Thoracic aorta (tissue), 2 donors: ENCODE measurements at regions not wholly inside any gene's neighbourhood (a gene's known extent, or its start where the extent isn't known, plus 50 kb on each side); places are given as distances from the start of the nearest gene placed in this dataset.

ENCODE experiments used
- ATAC-seq: fragments of 150-250 bp; one replicate; pipeline ENCODE4 v1.8.0; 2017; ENCODE audit warnings: low read depth; ENCODE audit not compliant: insufficient number of reproducible peaks, low FRiP score
- DNase-seq: peaks from one replicate; pipeline ENCODE4 v3.0.0-alpha.2; 2020; ENCODE audit warnings: low spot score
- H3K27ac ChIP-seq, 2 donors: fragments of 200-600 bp; sonication (generic); 1 replicate in 1 of 2; 2 replicates in 1 of 2; pipeline ENCODE4 v1.5.1; 2016; ENCODE audit warnings: mild to moderate bottlenecking in 2 of 2, moderate library complexity in 2 of 2
- H3K27me3 ChIP-seq: fragments of 200-600 bp; sonication (generic); replicated peaks from 2 replicates; pipeline ENCODE4 v1.6.0; 2016; ENCODE audit warnings: mild to moderate bottlenecking; ENCODE audit not compliant: insufficient read depth
- H3K36me3 ChIP-seq: fragments of 200-600 bp; sonication (generic); one replicate; pipeline ENCODE4 v1.5.1; 2016
- H3K4me1 ChIP-seq, 2 donors: fragments of 200-600 bp; sonication (generic); 1 replicate in 1 of 2; 2 replicates in 1 of 2; pipeline versions ENCODE4 v1.5.1 to v1.6.0; 2016; ENCODE audit warnings: low read depth in 2 of 2, mild to moderate bottlenecking in 1 of 2; ENCODE audit not compliant: control insufficient read depth in 1 of 2
- H3K4me3 ChIP-seq: fragments of 200-600 bp; sonication (generic); 2 replicates; pipeline ENCODE4 v1.5.1; 2016; ENCODE audit warnings: mild to moderate bottlenecking
- H3K9me3 ChIP-seq: fragments of 200-600 bp; sonication (generic); 2 replicates; pipeline ENCODE4 v1.5.1; 2016
- TF ChIP-seq, protein P1 (sequence below): fragments of 200-600 bp; sonication (generic); IDR thresholded peaks from one replicate; pipeline ENCODE4 v1.5.1; 2019; ENCODE audit warnings: antibody characterized with exemption

GRCh38 chr17:73821665-73822064, 177.4 kb upstream of the SDK2 start:
- H3K36me3 ChIP-seq = no peaks in the 10 kb centered on the region
- no peak for ATAC-seq
- H3K4me3 ChIP-seq = no peak overlapping the region
- H3K4me1 ChIP-seq = no peaks in the 10 kb centered on the region
- no peaks in the 10 kb centered on the region for H3K27me3 ChIP-seq
- TF ChIP-seq, protein P1, sequence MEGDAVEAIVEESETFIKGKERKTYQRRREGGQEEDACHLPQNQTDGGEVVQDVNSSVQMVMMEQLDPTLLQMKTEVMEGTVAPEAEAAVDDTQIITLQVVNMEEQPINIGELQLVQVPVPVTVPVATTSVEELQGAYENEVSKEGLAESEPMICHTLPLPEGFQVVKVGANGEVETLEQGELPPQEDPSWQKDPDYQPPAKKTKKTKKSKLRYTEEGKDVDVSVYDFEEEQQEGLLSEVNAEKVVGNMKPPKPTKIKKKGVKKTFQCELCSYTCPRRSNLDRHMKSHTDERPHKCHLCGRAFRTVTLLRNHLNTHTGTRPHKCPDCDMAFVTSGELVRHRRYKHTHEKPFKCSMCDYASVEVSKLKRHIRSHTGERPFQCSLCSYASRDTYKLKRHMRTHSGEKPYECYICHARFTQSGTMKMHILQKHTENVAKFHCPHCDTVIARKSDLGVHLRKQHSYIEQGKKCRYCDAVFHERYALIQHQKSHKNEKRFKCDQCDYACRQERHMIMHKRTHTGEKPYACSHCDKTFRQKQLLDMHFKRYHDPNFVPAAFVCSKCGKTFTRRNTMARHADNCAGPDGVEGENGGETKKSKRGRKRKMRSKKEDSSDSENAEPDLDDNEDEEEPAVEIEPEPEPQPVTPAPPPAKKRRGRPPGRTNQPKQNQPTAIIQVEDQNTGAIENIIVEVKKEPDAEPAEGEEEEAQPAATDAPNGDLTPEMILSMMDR = no peak
- no peak for DNase-seq
- H3K9me3 ChIP-seq = no peaks in the 10 kb centered on the region
- no peak overlapping the region for H3K27ac ChIP-seq

GRCh38 chr17:73822371-73822770, 178.1 kb upstream of the SDK2 start:
- ATAC-seq (no peak), DNase-seq (no peak)
- TF ChIP-seq, protein P1 = no peak

GRCh38 chr17:73823684-73824083, 179.4 kb upstream of the SDK2 start:
- H3K9me3 ChIP-seq = no peaks in the 10 kb centered on the region
- no peak for DNase-seq
- H3K4me3 ChIP-seq = no peak overlapping the region
- H3K27me3 ChIP-seq = no peaks in the 10 kb centered on the region
- no peaks in the 10 kb centered on the region for H3K4me1 ChIP-seq
- H3K27ac ChIP-seq = no peak overlapping the region
- no peak for ATAC-seq
- no peaks in the 10 kb centered on the region for H3K36me3 ChIP-seq
- TF ChIP-seq, protein P1 = no peak

More at GRCh38 chr17:73822371-73822770, 178.1 kb upstream of the SDK2 start:
- Histone ChIP-seq H3K27ac (no peak overlapping the region), H3K4me1 (no peaks in the 10 kb centered on the region), H3K36me3 (no peaks in the 10 kb centered on the region), H3K4me3 (no peak overlapping the region), H3K9me3 (no peaks in the 10 kb centered on the region), H3K27me3 (no peaks in the 10 kb centered on the region)

- no peak overlapping the region for H3K27ac ChIP-seq
- no peaks in the 10 kb centered on the region for H3K4me1 ChIP-seq
- ATAC-seq = no peak
- no peak overlapping the region for H3K4me3 ChIP-seq
- H3K9me3 ChIP-seq = no peaks in the 10 kb centered on the region
- H3K27me3 ChIP-seq = no peaks in the 10 kb centered on the region
- TF ChIP-seq, protein P1 = no peak
- H3K36me3 ChIP-seq = no peaks in the 10 kb centered on the region
- DNase-seq = no peak
Observed at GRCh38 chr17:73824321-73824720, 180.1 kb upstream of the SDK2 start.

GRCh38 chr17:73826181-73826871, 182.1 kb upstream of the SDK2 start:
- Histone ChIP-seq H3K27me3 (no peaks in the 10 kb centered on the region), H3K27ac (no peak overlapping the region), H3K9me3 (no peaks in the 10 kb centered on the region), H3K4me3 (no peak overlapping the region), H3K4me1 (no peaks in the 10 kb centered on the region), H3K36me3 (no peaks in the 10 kb centered on the region)
- TF ChIP-seq, protein P1 = no peak
- ATAC-seq (no peak), DNase-seq (no peak)
